Ectodermal cell (in vitro differentiated cells): ENCODE measurements at regions not wholly inside any gene's neighbourhood (a gene's known extent, or its start where the extent isn't known, plus 50 kb on each side); places are given as distances from the start of the nearest gene placed in this dataset.

Source experiments
- H3K27ac ChIP-seq: 2 replicates; pipeline ENCODE4 v1.7.0; 2013; ENCODE audit warnings: mild to moderate bottlenecking, low read depth, low read length; ENCODE audit not compliant: insufficient read depth, poor library complexity, severe bottlenecking
- H3K27me3 ChIP-seq: 2 replicates; pipeline ENCODE4 v1.7.0; 2013; ENCODE audit warnings: mild to moderate bottlenecking, low read length; ENCODE audit not compliant: insufficient read depth, control insufficient read depth, poor library complexity, severe bottlenecking
- H3K36me3 ChIP-seq: one replicate; pipeline ENCODE4 v1.7.0; 2013; ENCODE audit warnings: low read length; ENCODE audit not compliant: control insufficient read depth, insufficient read depth
- H3K4me1 ChIP-seq: one replicate; pipeline ENCODE4 v1.7.0; 2013; ENCODE audit warnings: low read length; ENCODE audit not compliant: control insufficient read depth, insufficient read depth
- H3K4me3 ChIP-seq: 2 replicates; pipeline ENCODE4 v1.7.0; 2013; ENCODE audit warnings: low read depth, low read length, control low read depth; ENCODE audit not compliant: insufficient read depth
- H3K9me3 ChIP-seq: 2 replicates; pipeline ENCODE4 v1.7.0; 2013; ENCODE audit warnings: mild to moderate bottlenecking, low read length, moderate library complexity; ENCODE audit not compliant: control insufficient read depth
- WGBS, 2 experiments: methylation state at CpG; one replicate each; pipeline ENCODE4 v1.1.7; 2013; ENCODE audit warnings: missing lambda C conversion rate in 2 of 2; 5-methylcytosine and 5-hydroxymethylcytosine counted together

GRCh38 chr5:62717301-62717933 lies 138.8 kb downstream of the LRRC70 start:
- Histone ChIP-seq H3K9me3 (no peaks in the 10 kb centered on the region), H3K27me3 (no peaks in the 10 kb centered on the region), H3K36me3 (no peaks in the 10 kb centered on the region), H3K4me3 (no peak overlapping the region), H3K27ac (no peak overlapping the region), H3K4me1 (peaks cover 11% of the 10 kb centered on the region)
- 58 to 64% methylated on average over 2 of the region's 2 CpGs for WGBS, 2 experiments

DNA sequence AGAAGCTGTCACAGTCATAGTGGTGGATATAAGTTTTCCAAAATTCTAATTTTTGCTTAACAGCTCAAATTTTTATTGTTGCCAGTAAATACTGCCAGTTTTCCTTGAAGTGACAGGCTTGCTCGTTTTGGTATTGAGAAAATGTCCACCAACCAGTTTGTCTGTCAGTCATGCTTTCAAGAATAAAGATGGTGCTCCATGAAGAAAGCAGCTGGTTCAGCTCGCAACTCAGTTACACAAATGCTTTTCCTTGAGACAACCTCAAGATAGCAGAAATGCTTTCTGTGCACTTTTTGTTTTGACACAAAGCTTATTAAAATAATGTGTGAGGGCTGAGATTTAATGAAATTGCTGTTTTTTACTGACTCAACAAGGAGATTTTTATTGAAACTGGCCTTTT lies 135.7 kb downstream of the LRRC70 start:
- 93 to 95% methylated on average over 2 of the region's 2 CpGs for WGBS, 2 experiments
- H3K9me3 ChIP-seq = no peaks in the 10 kb centered on the region
- no peaks in the 10 kb centered on the region for H3K27me3 ChIP-seq
- H3K4me3 ChIP-seq = no peak overlapping the region
- H3K27ac ChIP-seq = no peak overlapping the region
- H3K36me3 ChIP-seq = no peaks in the 10 kb centered on the region
- H3K4me1 ChIP-seq = no peaks in the 10 kb centered on the region

- Histone ChIP-seq H3K9me3 (no peaks in the 10 kb centered on the region), H3K4me1 (no peaks in the 10 kb centered on the region), H3K27me3 (no peaks in the 10 kb centered on the region), H3K4me3 (no peak overlapping the region), H3K36me3 (no peaks in the 10 kb centered on the region), H3K27ac (no peak overlapping the region)
- 92 to 94% methylated on average over 1 of the region's 1 CpG for WGBS, 2 experiments
Observed at GRCh38 chr5:62708481-62709325, 130.1 kb downstream of the LRRC70 start.

DNA sequence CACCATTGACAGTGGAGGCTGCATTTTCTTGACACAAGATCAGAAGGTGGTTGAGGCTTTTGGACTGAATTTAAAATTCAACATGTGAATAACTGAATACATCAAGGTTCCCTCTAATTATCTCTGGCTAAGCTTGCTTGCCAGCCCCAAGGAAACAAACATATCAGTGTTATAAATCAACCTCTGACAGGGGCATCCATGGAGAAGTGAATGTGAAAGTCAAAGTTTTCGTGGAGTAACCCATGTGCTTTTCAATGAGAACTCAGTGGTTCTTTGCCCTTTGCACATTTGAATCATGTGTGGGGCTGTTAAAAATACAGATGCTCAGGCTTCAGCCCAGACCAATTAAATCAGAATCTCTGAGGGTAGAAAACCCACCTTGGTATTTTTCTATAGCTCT lies 128.9 kb downstream of the LRRC70 start:
- Histone ChIP-seq H3K4me1 (no peaks in the 10 kb centered on the region), H3K9me3 (no peaks in the 10 kb centered on the region), H3K27me3 (no peaks in the 10 kb centered on the region), H3K27ac (no peak overlapping the region), H3K36me3 (no peaks in the 10 kb centered on the region), H3K4me3 (no peak overlapping the region)
- 93 to 97% methylated on average over 1 of the region's 1 CpG for WGBS, 2 experiments

DNA sequence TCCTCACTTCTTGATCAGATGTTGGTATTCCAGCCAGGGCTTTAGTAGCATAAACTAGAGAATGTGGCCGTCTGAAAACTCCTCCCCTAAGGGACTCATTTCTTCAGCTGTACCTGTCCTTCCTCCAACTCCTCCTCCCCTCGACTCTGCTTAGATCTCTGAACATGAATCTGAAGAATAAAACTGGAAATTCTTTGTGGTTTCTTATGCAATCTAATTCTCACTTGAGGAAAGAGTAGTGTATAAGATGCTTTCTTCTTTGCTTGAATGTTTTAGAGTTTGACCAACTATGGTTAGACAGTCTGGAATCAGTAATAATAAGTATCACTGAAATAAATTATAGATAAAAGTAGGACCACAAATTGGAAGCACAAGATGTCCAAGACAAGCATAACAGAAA lies 128.5 kb downstream of the LRRC70 start:
- no peak overlapping the region for H3K27ac ChIP-seq
- no peaks in the 10 kb centered on the region for H3K36me3 ChIP-seq
- no peaks in the 10 kb centered on the region for H3K9me3 ChIP-seq
- no peaks in the 10 kb centered on the region for H3K4me1 ChIP-seq
- H3K27me3 ChIP-seq = no peaks in the 10 kb centered on the region
- H3K4me3 ChIP-seq = no peak overlapping the region
- 88 to 97% methylated on average over 1 to 2 of the region's 2 CpGs for WGBS, 2 experiments

DNA sequence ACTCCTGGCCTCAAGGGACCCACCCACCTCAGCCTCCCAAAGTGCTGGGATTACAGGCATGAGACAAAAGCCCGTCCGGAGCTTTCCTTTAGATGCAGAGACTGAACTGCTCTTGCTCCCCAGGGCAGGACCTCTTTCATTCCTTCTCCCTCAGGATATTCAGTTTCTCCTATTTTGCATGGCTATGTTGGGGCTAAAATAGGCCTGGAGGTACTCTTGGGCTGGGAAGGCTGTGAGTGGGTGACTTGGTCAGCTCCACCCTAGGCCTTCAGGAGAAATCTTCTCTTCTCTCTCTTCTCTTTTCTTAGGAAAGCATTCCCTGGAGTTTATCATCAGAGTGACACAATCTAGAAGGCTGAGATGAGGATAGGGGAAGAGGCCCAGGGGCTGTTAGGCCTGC lies 126.4 kb downstream of the LRRC70 start:
- Histone ChIP-seq H3K4me1 (no peaks in the 10 kb centered on the region), H3K27me3 (no peaks in the 10 kb centered on the region), H3K4me3 (no peak overlapping the region), H3K9me3 (no peaks in the 10 kb centered on the region), H3K36me3 (no peaks in the 10 kb centered on the region), H3K27ac (no peak overlapping the region)
- WGBS, 2 experiments = 83 to 97% methylated on average over 2 of the region's 2 CpGs

DNA sequence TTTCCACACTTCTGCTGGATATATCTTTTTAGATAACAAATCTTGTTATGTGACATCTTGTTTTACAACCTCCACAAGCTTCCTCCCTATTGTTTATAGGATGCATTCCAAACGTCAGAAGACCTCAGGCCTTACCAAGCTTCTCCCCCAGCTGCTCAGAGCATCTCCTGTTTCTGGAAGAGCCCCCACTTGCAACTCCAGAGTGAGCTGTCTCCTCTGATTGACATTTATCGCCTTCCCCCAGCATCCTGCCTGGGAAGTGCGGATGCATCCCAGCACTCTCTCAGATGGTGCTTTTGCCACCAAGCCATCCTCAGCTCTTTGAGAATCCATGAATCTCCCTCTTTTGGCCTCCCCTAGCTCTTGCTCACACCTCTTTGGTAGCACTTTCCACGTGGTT lies 123.5 kb downstream of the LRRC70 start:
- no peaks in the 10 kb centered on the region for H3K27me3 ChIP-seq
- no peaks in the 10 kb centered on the region for H3K4me1 ChIP-seq
- WGBS, 2 experiments = 84 to 87% methylated on average over 4 of the region's 4 CpGs
- no peak overlapping the region for H3K4me3 ChIP-seq
- no peaks in the 10 kb centered on the region for H3K36me3 ChIP-seq
- H3K9me3 ChIP-seq = no peaks in the 10 kb centered on the region
- no peak overlapping the region for H3K27ac ChIP-seq

GRCh38 chr5:62701036-62701435 lies 122.4 kb downstream of the LRRC70 start:
- Histone ChIP-seq H3K27ac (no peak overlapping the region), H3K27me3 (no peaks in the 10 kb centered on the region), H3K4me3 (no peak overlapping the region), H3K36me3 (no peaks in the 10 kb centered on the region), H3K4me1 (no peaks in the 10 kb centered on the region), H3K9me3 (no peaks in the 10 kb centered on the region)
- 84 to 100% methylated on average over 1 of the region's 1 CpG for WGBS, 2 experiments

DNA sequence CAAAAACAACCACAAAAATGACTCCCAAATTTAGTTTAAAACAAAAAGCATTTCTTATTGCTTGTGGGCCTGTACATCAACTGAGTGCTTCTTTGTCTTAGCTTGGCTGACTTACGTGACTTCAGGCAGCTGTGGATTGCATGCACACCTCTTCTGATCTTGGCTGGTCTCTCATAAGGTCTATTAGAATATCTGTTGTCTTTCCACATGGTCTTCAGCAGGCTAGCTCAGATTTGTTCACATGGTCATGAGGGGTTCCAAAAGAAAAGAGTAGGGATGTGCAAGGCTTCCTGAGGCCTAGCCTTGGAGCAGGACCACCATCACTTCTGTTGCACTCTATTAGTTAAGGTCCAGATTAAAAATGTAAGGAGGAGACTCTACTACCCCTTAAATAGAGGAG lies 120.1 kb downstream of the LRRC70 start:
- Histone ChIP-seq H3K36me3 (no peaks in the 10 kb centered on the region), H3K27ac (no peak overlapping the region), H3K9me3 (no peaks in the 10 kb centered on the region), H3K4me3 (no peak overlapping the region), H3K27me3 (no peaks in the 10 kb centered on the region), H3K4me1 (no peaks in the 10 kb centered on the region)
- 92 to 100% methylated on average over 1 of the region's 1 CpG for WGBS, 2 experiments

DNA sequence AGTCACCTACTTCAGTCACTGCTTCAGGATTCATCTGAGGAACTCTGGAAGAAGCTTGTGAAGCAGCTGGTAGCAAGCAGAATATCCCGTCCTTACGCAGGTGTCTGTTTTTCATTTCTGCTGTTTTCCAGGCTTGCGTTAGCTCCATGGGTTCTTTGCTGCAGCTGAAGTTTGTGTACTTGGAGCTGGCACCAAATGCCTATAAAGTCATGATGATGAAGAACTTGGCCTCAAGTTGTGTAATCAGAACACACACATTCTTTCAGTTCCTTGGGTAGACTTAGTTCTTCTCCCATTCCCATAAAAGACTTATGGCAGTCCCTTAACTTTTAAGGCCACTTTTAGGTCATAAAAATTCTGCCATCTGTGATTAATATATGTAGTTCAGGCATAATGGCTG lies 116.7 kb downstream of the LRRC70 start:
- Histone ChIP-seq H3K4me1 (no peaks in the 10 kb centered on the region), H3K36me3 (no peaks in the 10 kb centered on the region), H3K4me3 (no peak overlapping the region), H3K27me3 (no peaks in the 10 kb centered on the region), H3K27ac (no peak overlapping the region), H3K9me3 (no peaks in the 10 kb centered on the region)
- 95% methylated on average over 3 of the region's 3 CpGs for WGBS, 2 experiments
